Aorta (tissue), 5 donors: ENCODE measurements at regions not wholly inside any gene's neighbourhood (a gene's known extent, or its start where the extent isn't known, plus 50 kb on each side); places are given as distances from the start of the nearest gene placed in this dataset.
"Not testable (repeated sequence)": the region's sequence is repeated elsewhere in the genome, so short reads cannot be mapped to it uniquely, and the experiment has no call there.

ENCODE experiments used
- ATAC-seq: fragments of 200-7000 bp; cut with Tn5 transposase; one replicate; pipeline ENCODE4 v1.9.1; 2022; ENCODE audit warnings: moderate library complexity; ENCODE audit not compliant: low FRiP score
- DNase-seq, 2 donors: peaks; one replicate each; pipeline ENCODE4 v3.0.0-alpha.2; 2020
- H3K27ac ChIP-seq, 2 donors: one replicate each; pipeline ENCODE4 v1.5.1; 2013; ENCODE audit warnings: low read length in 2 of 2, mild to moderate bottlenecking in 2 of 2, moderate library complexity in 2 of 2, control low read depth in 1 of 2, inconsistent platforms in 1 of 2, low read depth in 1 of 2
- H3K27me3 ChIP-seq, 2 donors: one replicate each; pipeline ENCODE4 v1.6.1; 2013; ENCODE audit warnings: control low read depth in 1 of 2, low read length in 1 of 2, mild to moderate bottlenecking in 1 of 2, moderate library complexity in 1 of 2; ENCODE audit not compliant: insufficient read depth in 2 of 2, control insufficient read depth in 1 of 2
- H3K36me3 ChIP-seq, 2 donors: one replicate each; pipeline ENCODE4 v1.6.1; 2013; ENCODE audit warnings: control low read depth in 1 of 2, low read length in 1 of 2, mild to moderate bottlenecking in 1 of 2; ENCODE audit not compliant: insufficient read depth in 2 of 2, control insufficient read depth in 1 of 2
- H3K4me1 ChIP-seq, 2 donors: one replicate each; pipeline ENCODE4 v1.6.1; 2013; ENCODE audit warnings: low read length in 2 of 2, control low read depth in 1 of 2, mild to moderate bottlenecking in 1 of 2, moderate library complexity in 1 of 2; ENCODE audit not compliant: insufficient read depth in 2 of 2, control insufficient read depth in 1 of 2
- H3K4me3 ChIP-seq, 2 donors: one replicate each; pipeline ENCODE4 v1.5.1; 2013; ENCODE audit warnings: low read length in 2 of 2, control low read depth in 1 of 2, mild to moderate bottlenecking in 1 of 2
- H3K9me3 ChIP-seq: one replicate; pipeline ENCODE4 v1.6.1; 2013; ENCODE audit warnings: mild to moderate bottlenecking, low read length; ENCODE audit not compliant: control insufficient read depth
- WGBS, 2 donors: extraction: QIAGEN DNeasy Blood & Tissue Kit; methylation state at CpG; one replicate each; pipeline ENCODE4 v1.1.7; 2013; 5-methylcytosine and 5-hydroxymethylcytosine counted together
- intact Hi-C, 2 donors: fragments of 100-400 bp; cut with DNase I; formaldehyde crosslinking; loops; one replicate each; pipeline versions ENCODE4 v1.14.2 to v1.15.0; 2022
- donor health status: healthy with polysubstance abuse.
- donor health status: Bipolar disorder and iron deficiency.
- donor health status: DM: no; HTN: no; CAD: no.
- donor health status: DM: no; HTN: no; CAD: no.
- donor health status: DM: yes; HTN: yes; CAD: no.

- H3K27me3 ChIP-seq = no peaks in the 10 kb centered on the region
- ATAC-seq = no peak
Observed at GRCh38 chr5:74977471-74977870, 74.9 kb downstream of the GCNT4 start.

GRCh38 chr5:74976651-74977050 is 75.7 kb downstream of the GCNT4 start:
- no peak overlapping the region for H3K27ac ChIP-seq
- no peaks in the 10 kb centered on the region for H3K4me1 ChIP-seq
- H3K36me3 ChIP-seq = no peaks in the 10 kb centered on the region
- intact Hi-C loops = no loop called here
- H3K4me3 ChIP-seq = no peak overlapping the region
- ATAC-seq (no peak), DNase-seq (no peak)
- H3K9me3 ChIP-seq = peaks cover 4% of the 10 kb centered on the region
- 79 to 83% methylated on average over 3 of the region's 3 CpGs for WGBS, 2 donors
- H3K27me3 ChIP-seq = no peaks in the 10 kb centered on the region

More at GRCh38 chr5:74977471-74977870, 74.9 kb downstream of the GCNT4 start:
- Histone ChIP-seq H3K4me1 (no peaks in the 10 kb centered on the region), H3K36me3 (no peaks in the 10 kb centered on the region), H3K4me3 (no peak overlapping the region), H3K27ac (no peak overlapping the region), H3K9me3 (peaks cover 2% of the 10 kb centered on the region)
- 90 to 98% methylated on average over 6 of the region's 6 CpGs for WGBS, 2 donors
- DNase-seq = no peak
- intact Hi-C loops = no loop called here

GRCh38 chr5:74975582-74975981 is 76.8 kb downstream of the GCNT4 start:
- Histone ChIP-seq H3K27ac (no peak overlapping the region), H3K27me3 (no peaks in the 10 kb centered on the region), H3K36me3 (no peaks in the 10 kb centered on the region), H3K9me3 (peaks cover 4% of the 10 kb centered on the region), H3K4me1 (no peaks in the 10 kb centered on the region), H3K4me3 (no peak overlapping the region)
- intact Hi-C loops = no loop called here
- WGBS, 2 donors = 94 to 97% methylated on average over 3 of the region's 3 CpGs
- DNase-seq (no peak), ATAC-seq (no peak)

GRCh38 chr5:74974451-74975091 is 77.8 kb downstream of the GCNT4 start:
- H3K27me3 ChIP-seq = no peaks in the 10 kb centered on the region
- intact Hi-C loops = no loop called here
- 71 to 75% methylated on average over 4 of the region's 4 CpGs for WGBS, 2 donors
- no peaks in the 10 kb centered on the region for H3K4me1 ChIP-seq
- ATAC-seq (no peak), DNase-seq (no peak)
- peaks cover 4% of the 10 kb centered on the region for H3K9me3 ChIP-seq
- no peak overlapping the region for H3K4me3 ChIP-seq
- no peak overlapping the region for H3K27ac ChIP-seq
- no peaks in the 10 kb centered on the region for H3K36me3 ChIP-seq

GRCh38 chr5:74973694-74974093 is 78.7 kb downstream of the GCNT4 start:
- no peak for ATAC-seq
- Histone ChIP-seq H3K27ac (no peak overlapping the region), H3K27me3 (no peaks in the 10 kb centered on the region), H3K4me1 (no peaks in the 10 kb centered on the region), H3K4me3 (no peak overlapping the region), H3K9me3 (peaks cover 4% of the 10 kb centered on the region), H3K36me3 (no peaks in the 10 kb centered on the region)
- no peak for DNase-seq
- 90 to 91% methylated on average over 2 of the region's 2 CpGs for WGBS, 2 donors
- intact Hi-C loops = no loop called here

- intact Hi-C loops = no loop called here
- no peaks in the 10 kb centered on the region for H3K27me3 ChIP-seq
Observed at GRCh38 chr5:74971947-74972460, 80.4 kb downstream of the GCNT4 start.

GRCh38 chr5:74970891-74971290 is 81.5 kb downstream of the GCNT4 start:
- H3K27me3 ChIP-seq, H3K9me3 ChIP-seq, intact Hi-C loops, H3K27ac ChIP-seq, DNase-seq, ATAC-seq, H3K4me3 ChIP-seq, H3K4me1 ChIP-seq, H3K36me3 ChIP-seq: not testable (repeated sequence)
- 88 to 89% methylated on average over 8 of the region's 8 CpGs for whole genome bisulfite sequencing, 2 donors

More at GRCh38 chr5:74971947-74972460, 80.4 kb downstream of the GCNT4 start:
- WGBS, 2 donors = 94% methylated on average over 3 of the region's 3 CpGs
- Histone ChIP-seq H3K4me1 (no peaks in the 10 kb centered on the region), H3K9me3 (peaks cover 4% of the 10 kb centered on the region), H3K36me3 (no peaks in the 10 kb centered on the region), H3K4me3 (no peak overlapping the region), H3K27ac (no peak overlapping the region)
- no peak for ATAC-seq
- DNase-seq = no peak

GRCh38 chr5:74969726-74970125 is 82.6 kb downstream of the GCNT4 start:
- intact Hi-C loops = no loop called here
- no peak for ATAC-seq
- 81 to 87% methylated on average over 3 of the region's 3 CpGs for WGBS, 2 donors

More at GRCh38 chr5:74969726-74970125, 82.6 kb downstream of the GCNT4 start:
- no peak for DNase-seq
- Histone ChIP-seq H3K27me3 (peaks cover 0 to 2% of the 10 kb centered on the region in 2 donors), H3K4me3 (no peak overlapping the region), H3K4me1 (no peaks in the 10 kb centered on the region), H3K36me3 (no peaks in the 10 kb centered on the region), H3K9me3 (peaks cover 2% of the 10 kb centered on the region), H3K27ac (no peak overlapping the region)
